Testis (tissue), 2 donors: ENCODE measurements at regions not wholly inside any gene's neighbourhood (a gene's known extent, or its start where the extent isn't known, plus 50 kb on each side); places are given as distances from the start of the nearest gene placed in this dataset.
"Not testable (repeated sequence)": the region's sequence is repeated elsewhere in the genome, so short reads cannot be mapped to it uniquely, and the experiment has no call there.

Source experiments
- CTCF ChIP-seq, 3 experiments: fragments of 450-650 bp in 2 of 3; fragments of 200-600 bp in 1 of 3; sonication (generic) in 1 of 3; IDR thresholded peaks; one replicate each; pipeline ENCODE4 v1.5.1; 2016 to 2019; ENCODE audit warnings: antibody characterized with exemption in 3 of 3, mild to moderate bottlenecking in 2 of 3, moderate library complexity in 1 of 3
- POLR2A ChIP-seq: fragments of 450-650 bp; IDR thresholded peaks from one replicate; pipeline ENCODE4 v1.6.1; 2017; ENCODE audit warnings: antibody characterized with exemption, mild to moderate bottlenecking, moderate library complexity

- TF ChIP-seq POLR2A; CTCF (IDR thresholded peaks at IDR 0.05): not testable (repeated sequence)
Measured at GRCh38 chr2:89863209-89863608, 1171.7 kb downstream of the RPIA start.
